ENCODE measurements at regions not wholly inside any gene's neighbourhood (a gene's known extent, or its start where the extent isn't known, plus 50 kb on each side); places are given as distances from the start of the nearest gene placed in this dataset.

- no peak for TF ChIP-seq POLR2A (IDR thresholded peaks at IDR 0.05)
- TF ChIP-seq, protein P1, sequence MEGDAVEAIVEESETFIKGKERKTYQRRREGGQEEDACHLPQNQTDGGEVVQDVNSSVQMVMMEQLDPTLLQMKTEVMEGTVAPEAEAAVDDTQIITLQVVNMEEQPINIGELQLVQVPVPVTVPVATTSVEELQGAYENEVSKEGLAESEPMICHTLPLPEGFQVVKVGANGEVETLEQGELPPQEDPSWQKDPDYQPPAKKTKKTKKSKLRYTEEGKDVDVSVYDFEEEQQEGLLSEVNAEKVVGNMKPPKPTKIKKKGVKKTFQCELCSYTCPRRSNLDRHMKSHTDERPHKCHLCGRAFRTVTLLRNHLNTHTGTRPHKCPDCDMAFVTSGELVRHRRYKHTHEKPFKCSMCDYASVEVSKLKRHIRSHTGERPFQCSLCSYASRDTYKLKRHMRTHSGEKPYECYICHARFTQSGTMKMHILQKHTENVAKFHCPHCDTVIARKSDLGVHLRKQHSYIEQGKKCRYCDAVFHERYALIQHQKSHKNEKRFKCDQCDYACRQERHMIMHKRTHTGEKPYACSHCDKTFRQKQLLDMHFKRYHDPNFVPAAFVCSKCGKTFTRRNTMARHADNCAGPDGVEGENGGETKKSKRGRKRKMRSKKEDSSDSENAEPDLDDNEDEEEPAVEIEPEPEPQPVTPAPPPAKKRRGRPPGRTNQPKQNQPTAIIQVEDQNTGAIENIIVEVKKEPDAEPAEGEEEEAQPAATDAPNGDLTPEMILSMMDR (IDR thresholded peaks at IDR 0.05), result no peak
Measured at GRCh38 chr11:113547739-113548138, 72.5 kb upstream of the DRD2 start.
